ENCODE measurements at regions not wholly inside any gene's neighbourhood (a gene's known extent, or its start where the extent isn't known, plus 50 kb on each side); places are given as distances from the start of the nearest gene placed in this dataset.
A peak's percentile ranks its signal among the peaks of the same experiment; 100 is the strongest.

- DNase-seq (ENCODE audit: low read depth in 2 of 2), result peak; percentile 28 to 44
These were observed 203.7 kb downstream of the ABHD5 start for GRCh38 chr3:43894176-43895049.

GRCh38 chr3:43895573-43895972 lies 204.8 kb downstream of the ABHD5 start:
- DNase-seq (ENCODE audit: low read depth in 2 of 2), result no peak

GRCh38 chr3:43902415-43902814 lies 211.7 kb downstream of the ABHD5 start:
- no peak for DNase-seq (ENCODE audit: low read depth in 2 of 2)

GRCh38 chr3:43905157-43905556 lies 214.4 kb downstream of the ABHD5 start:
- DNase-seq (ENCODE audit: low read depth in 2 of 2), result no peak

DNA sequence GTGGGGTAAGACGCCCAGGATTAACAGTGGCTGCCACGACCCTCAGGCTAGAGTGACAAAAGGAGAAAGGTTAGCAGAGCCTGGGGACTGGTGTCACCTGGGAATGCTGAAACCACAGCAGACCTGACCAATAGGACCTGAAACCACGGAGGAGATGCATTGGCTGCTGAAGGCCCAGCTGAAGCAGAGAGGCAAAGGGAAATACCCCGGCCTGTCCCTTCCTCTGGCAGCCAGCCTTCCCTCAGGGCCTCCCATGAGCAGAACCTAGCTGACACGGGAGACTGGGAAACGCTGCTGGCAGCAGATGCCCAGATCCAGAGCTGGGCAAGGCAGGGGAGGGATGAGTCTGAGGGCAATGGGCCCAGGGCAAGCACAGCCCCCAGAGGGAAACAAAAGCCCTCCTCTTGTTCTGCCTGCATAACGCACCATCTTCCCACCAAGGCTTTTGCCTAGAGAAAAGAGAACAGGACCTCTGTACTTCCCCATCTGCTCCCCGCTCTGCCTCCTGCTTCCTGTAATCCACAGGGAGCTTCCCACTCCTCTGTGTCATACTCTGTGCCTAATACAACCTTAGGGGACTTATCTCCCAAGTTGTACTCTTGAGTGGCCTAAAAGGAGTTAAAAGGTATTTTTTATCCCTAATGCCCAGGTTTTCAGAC lies 216.2 kb downstream of the ABHD5 start:
- DNase-seq (ENCODE audit: low read depth in 2 of 2), result no peak

- DNase-seq (ENCODE audit: low read depth in 2 of 2), result no peak
These were observed 216.7 kb downstream of the ABHD5 start for GRCh38 chr3:43907508-43907858.

DNA sequence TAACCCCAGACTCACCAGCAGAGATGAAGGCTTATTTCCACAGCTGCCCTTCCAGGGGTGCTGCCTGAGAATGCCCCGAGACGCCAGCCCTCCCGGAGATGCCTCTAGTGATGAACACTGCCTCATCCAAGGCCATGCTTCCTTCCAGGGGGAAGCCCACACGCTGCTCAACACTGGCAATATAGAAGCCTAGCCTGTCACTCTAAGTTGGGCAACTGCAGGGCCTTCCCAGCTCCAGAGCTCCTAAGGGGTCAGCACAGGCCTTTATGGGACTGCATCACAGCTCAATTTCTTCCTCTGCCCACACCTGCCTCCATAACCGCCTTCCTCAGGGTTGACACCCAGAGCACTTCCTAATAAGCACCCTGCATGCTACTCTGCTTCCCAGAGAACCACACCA lies 217.7 kb downstream of the ABHD5 start:
- DNase-seq (ENCODE audit: low read depth in 2 of 2), result no peak

DNA sequence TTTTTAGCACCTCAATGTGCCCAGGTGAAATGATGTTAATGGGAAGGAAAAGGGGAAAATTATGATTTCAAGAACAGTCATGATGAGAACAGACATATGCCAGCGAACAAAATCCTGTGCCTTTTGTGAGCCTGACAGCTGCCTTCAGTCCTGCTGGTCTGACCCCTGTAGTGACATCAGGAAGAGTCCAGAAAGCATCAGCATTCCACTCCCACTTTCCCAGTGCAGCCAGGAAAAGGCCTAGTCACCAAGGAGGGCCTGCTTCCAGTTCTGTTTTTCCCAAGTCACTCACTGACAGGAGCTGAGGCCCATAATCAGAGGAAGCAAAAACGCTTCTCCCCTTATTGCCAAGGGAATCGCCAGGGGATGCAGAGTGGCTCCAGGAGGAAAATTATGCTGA lies 218.4 kb downstream of the ABHD5 start:
- no peak for DNase-seq (ENCODE audit: low read depth in 2 of 2)

GRCh38 chr3:43910750-43911149 lies 220.0 kb downstream of the ABHD5 start:
- no peak for DNase-seq (ENCODE audit: low read depth in 2 of 2)

DNA sequence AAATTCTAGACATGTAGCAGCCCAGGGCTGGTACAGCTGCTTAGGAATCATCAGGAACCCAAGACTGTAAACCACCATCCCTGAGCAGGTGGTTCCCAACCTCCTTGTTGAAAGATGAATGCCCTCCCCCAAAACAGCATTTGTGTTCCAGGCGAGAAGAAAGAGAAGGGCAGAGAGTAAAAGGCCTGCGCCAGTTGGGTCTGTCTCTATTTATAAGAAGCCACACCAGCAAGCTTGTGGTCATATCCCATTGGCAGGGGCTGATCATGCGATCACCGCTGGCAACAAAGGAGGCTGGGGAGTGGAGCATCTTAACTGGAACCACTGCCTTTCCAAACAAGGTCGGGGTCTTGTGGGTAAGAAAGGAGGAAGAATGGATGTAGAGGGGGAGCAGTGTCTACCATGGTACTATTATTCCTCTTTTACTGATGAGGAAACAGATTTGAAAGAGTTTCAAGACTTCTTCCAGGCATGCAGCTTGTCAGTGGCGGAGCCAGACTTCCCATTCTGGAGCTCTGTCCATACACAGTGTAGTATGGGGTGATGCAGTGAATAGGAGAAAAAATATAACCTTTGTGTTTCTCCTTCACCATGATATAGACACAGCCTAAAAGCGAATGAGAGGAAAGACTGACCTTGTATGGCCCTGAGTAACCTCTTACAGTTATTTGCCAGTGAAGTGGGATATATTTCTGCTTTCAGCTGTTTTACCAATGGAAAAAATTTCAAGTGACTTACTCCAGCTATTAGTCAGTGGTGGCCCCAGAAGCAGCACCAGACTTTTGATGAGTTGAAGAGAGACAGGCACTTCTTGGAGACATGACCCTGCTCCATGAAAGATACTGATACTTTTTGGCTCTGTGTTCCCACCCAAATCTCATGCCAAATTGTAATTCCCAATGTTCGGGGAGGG lies 222.6 kb downstream of the ABHD5 start:
- DNase-seq (ENCODE audit: low read depth in 2 of 2), result no peak

DNA sequence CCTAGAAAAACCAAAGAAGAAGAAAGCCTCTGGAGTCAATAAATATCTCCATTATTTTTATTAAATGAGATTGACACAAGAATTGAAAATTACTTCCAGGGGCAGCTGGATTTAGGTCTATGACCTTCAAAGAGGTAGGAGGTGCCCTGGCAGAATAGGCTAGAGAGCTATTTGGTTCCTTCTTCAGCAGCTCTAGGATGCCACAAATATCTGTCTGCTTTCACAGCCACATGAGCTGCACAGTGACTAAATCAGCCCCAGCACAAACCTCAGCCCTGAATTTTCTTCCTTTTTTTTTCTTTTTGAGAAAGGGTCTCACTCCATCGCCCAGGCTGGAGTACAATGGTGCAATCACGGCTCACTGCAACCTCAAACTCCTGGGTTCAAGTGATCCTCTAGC lies 223.5 kb downstream of the ABHD5 start:
- DNase-seq (ENCODE audit: low read depth in 2 of 2), result no peak

DNA sequence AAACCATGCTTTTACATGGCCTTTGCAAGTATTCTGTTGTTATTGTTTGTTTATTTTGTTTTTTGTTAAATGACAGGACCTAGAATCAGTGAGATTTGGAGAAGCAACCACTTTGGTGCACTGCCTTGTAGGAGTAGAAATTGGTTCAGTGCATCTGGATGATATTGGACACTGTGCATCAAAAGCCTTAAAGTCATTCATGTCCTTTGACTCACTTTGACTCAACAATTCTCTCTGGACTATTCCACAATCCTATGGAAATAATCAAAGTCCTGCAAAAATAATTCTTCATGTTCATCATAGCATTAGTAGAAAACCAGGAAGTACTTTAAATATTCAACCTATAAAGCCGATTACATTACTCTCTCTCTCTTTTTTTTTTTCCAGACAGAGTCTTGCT lies 224.8 kb downstream of the ABHD5 start:
- DNase-seq (ENCODE audit: low read depth in 2 of 2), result no peak

GRCh38 chr3:43917361-43917760 lies 226.6 kb downstream of the ABHD5 start:
- DNase-seq (ENCODE audit: low read depth in 2 of 2), result no peak

DNA sequence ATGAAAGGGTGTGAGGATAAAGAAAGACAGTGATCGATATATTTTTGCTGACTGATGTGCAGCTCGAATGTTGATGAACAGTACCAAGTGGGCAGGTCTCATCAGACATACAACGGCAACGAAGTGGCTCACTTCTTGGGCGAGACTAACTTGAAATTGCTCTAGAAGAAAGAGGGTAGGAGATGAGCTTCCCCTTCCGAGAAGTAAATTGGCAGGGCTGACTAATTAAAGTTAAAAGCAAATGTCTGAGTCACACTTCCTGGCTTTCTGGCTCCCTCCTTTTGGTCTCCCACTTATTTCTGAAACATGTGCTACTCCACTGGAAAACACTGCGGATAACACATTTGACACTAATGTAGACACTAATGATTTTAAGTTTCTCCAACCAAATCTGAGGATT lies 228.3 kb downstream of the ABHD5 start:
- no peak for DNase-seq (ENCODE audit: low read depth in 2 of 2)

- DNase-seq (ENCODE audit: low read depth in 2 of 2), result no peak
These were observed 230.4 kb downstream of the ABHD5 start for GRCh38 chr3:43921056-43921648.

DNA sequence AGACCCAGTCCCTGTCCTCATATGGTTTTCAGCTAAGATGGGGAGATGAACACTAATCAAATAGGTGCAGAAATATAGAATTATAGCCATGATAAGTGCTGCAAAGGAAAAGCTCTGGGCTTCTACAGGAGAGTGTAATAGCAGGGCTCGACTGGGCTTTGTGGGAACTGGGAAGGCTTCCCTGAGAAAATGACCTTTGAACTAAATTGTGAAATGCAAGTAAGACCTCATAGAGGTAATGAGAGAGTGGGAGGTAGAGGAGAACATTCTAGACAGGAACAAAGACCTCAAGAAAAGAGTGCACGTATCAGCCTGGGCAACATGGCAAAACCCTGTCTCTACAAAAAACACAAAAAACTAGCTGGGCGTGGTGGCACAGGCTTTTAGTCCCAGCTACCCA lies 231.6 kb downstream of the ABHD5 start:
- DNase-seq (ENCODE audit: low read depth in 2 of 2), result no peak

- DNase-seq (ENCODE audit: low read depth in 2 of 2), result no peak
These were observed 232.6 kb downstream of the ABHD5 start for GRCh38 chr3:43923104-43923882.

DNA sequence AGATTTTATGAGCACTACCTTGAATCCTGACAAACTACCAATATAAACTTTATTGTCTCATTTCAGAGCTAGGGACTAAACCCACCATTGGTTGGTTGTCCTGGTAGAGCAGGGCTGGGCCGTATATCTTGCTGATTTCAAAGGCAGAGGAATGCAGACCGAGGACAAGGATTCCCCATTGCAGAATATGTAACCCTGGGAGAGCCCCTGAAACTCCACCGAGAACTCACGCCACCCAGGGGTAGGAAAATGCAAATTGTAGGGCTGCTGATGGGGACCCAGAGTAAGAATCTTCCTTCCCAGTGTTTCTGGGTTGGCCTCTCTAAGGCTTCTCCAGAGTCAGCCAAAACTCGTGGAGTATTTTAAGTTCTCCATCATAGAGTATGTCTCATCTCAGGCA lies 235.3 kb downstream of the ABHD5 start:
- no peak for DNase-seq (ENCODE audit: low read depth in 2 of 2)

- no peak for DNase-seq (ENCODE audit: low read depth in 2 of 2)
These were observed 242.2 kb downstream of the ABHD5 start for GRCh38 chr3:43932921-43933320.

GRCh38 chr3:43948013-43948412 lies 257.3 kb downstream of the ABHD5 start:
- no peak for DNase-seq (ENCODE audit: low read depth in 2 of 2)

GRCh38 chr3:43949594-43949993 lies 258.9 kb downstream of the ABHD5 start:
- DNase-seq (ENCODE audit: low read depth in 2 of 2), result no peak
